H9 (cell line): ENCODE measurements at regions not wholly inside any gene's neighbourhood (a gene's known extent, or its start where the extent isn't known, plus 50 kb on each side); places are given as distances from the start of the nearest gene placed in this dataset.

Experiments used
- DNase-seq: peaks from one replicate; pipeline ENCODE4 v3.0.0-alpha.2; 2017
- H2AFZ ChIP-seq: one replicate; pipeline ENCODE4 v1.6.1; 2013; ENCODE audit warnings: mild to moderate bottlenecking, low read length, control low read depth, moderate library complexity
- H2AK5ac ChIP-seq: 2 replicates; pipeline ENCODE4 v1.6.1; 2013; ENCODE audit warnings: low read length, control low read depth, mixed read lengths; ENCODE audit not compliant: insufficient read length
- H2BK120ac ChIP-seq: one replicate; pipeline ENCODE4 v1.6.1; 2013; ENCODE audit warnings: low read depth, mild to moderate bottlenecking, low read length, control low read depth, inconsistent platforms; ENCODE audit not compliant: poor library complexity, severe bottlenecking
- H2BK12ac ChIP-seq: 2 replicates; pipeline ENCODE4 v1.6.1; 2013; ENCODE audit warnings: low read length, control low read depth, mixed read lengths, low read depth; ENCODE audit not compliant: insufficient read length
- H2BK15ac ChIP-seq: 2 replicates; pipeline ENCODE4 v1.6.1; 2013; ENCODE audit warnings: low read depth, low read length, control low read depth
- H2BK20ac ChIP-seq: one replicate; pipeline ENCODE4 v1.6.1; 2013; ENCODE audit warnings: low read depth, mild to moderate bottlenecking, low read length, control low read depth, inconsistent platforms; ENCODE audit not compliant: poor library complexity, severe bottlenecking
- H2BK5ac ChIP-seq: 2 replicates; pipeline ENCODE4 v1.6.1; 2013; ENCODE audit warnings: low read length, control low read depth, mixed read lengths; ENCODE audit not compliant: insufficient read length
- H3K14ac ChIP-seq: 2 replicates; pipeline ENCODE4 v1.6.1; 2013; ENCODE audit warnings: low read length, control low read depth; ENCODE audit not compliant: insufficient read depth
- H3K18ac ChIP-seq: 2 replicates; pipeline ENCODE4 v1.6.1; 2013; ENCODE audit warnings: low read depth, mild to moderate bottlenecking, mixed read lengths, low read length, control low read depth; ENCODE audit not compliant: insufficient read length
- H3K23ac ChIP-seq: 2 replicates; pipeline ENCODE4 v1.6.1; 2013; ENCODE audit warnings: low read length, control low read depth, mixed read lengths, low read depth; ENCODE audit not compliant: insufficient read length
- H3K23me2 ChIP-seq: 2 replicates; pipeline ENCODE4 v1.6.1; 2013; ENCODE audit warnings: low read depth, mild to moderate bottlenecking, mixed read lengths, low read length, control low read depth; ENCODE audit not compliant: insufficient read length, poor library complexity, severe bottlenecking
- H3K27ac ChIP-seq: 2 replicates; pipeline ENCODE4 v1.5.1; 2013; ENCODE audit warnings: low read length, control low read depth, mixed read lengths, low read depth; ENCODE audit not compliant: insufficient read length
- H3K27me3 ChIP-seq: 2 replicates; pipeline ENCODE4 v1.6.1; 2013; ENCODE audit warnings: low read length, control low read depth, inconsistent platforms; ENCODE audit not compliant: insufficient read depth
- H3K4ac ChIP-seq: 2 replicates; pipeline ENCODE4 v1.6.1; 2013; ENCODE audit warnings: low read depth, mild to moderate bottlenecking, control low read depth, inconsistent platforms, low read length, moderate library complexity
- H3K4me1 ChIP-seq: 2 replicates; pipeline ENCODE4 v1.6.1; 2013; ENCODE audit warnings: low read length, control low read depth, inconsistent platforms; ENCODE audit not compliant: insufficient read depth
- H3K4me2 ChIP-seq: 2 replicates; pipeline ENCODE4 v1.6.1; 2013; ENCODE audit warnings: low read length, control low read depth, mixed read lengths; ENCODE audit not compliant: insufficient read length, insufficient read depth
- H3K56ac ChIP-seq: 2 replicates; pipeline ENCODE4 v1.6.1; 2013; ENCODE audit warnings: low read depth, mild to moderate bottlenecking, mixed read lengths, low read length, control low read depth; ENCODE audit not compliant: insufficient read length
- H3K79me1 ChIP-seq: 2 replicates; pipeline ENCODE4 v1.6.1; 2013; ENCODE audit warnings: low read depth, mild to moderate bottlenecking, moderate library complexity, low read length, control low read depth, inconsistent platforms; ENCODE audit not compliant: insufficient read depth, poor library complexity, severe bottlenecking
- H3K79me2 ChIP-seq: 2 replicates; pipeline ENCODE4 v1.6.1; 2013; ENCODE audit warnings: low read length, control low read depth, inconsistent platforms; ENCODE audit not compliant: insufficient read depth
- H3K9ac ChIP-seq: 2 replicates; pipeline ENCODE4 v1.6.1; 2013; ENCODE audit warnings: low read length, control low read depth, mixed read lengths; ENCODE audit not compliant: insufficient read length; ENCODE audit errors: extremely low read depth
- H3K9me3 ChIP-seq: one replicate; pipeline ENCODE4 v1.6.1; 2013; ENCODE audit warnings: low read depth, low read length, inconsistent platforms; ENCODE audit not compliant: control insufficient read depth
- H3T11ph ChIP-seq: one replicate; pipeline ENCODE4 v1.6.1; 2013; ENCODE audit warnings: mild to moderate bottlenecking, low read length, control low read depth, inconsistent platforms
- H4K20me1 ChIP-seq: one replicate; pipeline ENCODE4 v1.6.1; 2013; ENCODE audit not compliant: control insufficient read depth, insufficient read length, insufficient read depth
- H4K5ac ChIP-seq: 2 replicates; pipeline ENCODE4 v1.6.1; 2013; ENCODE audit warnings: low read depth, mild to moderate bottlenecking, mixed read lengths, low read length, control low read depth; ENCODE audit not compliant: insufficient read length
- H4K8ac ChIP-seq: replicated peaks from 2 replicates; pipeline ENCODE4 v1.6.1; 2013; ENCODE audit warnings: low read length, control low read depth, mixed read lengths, low read depth; ENCODE audit not compliant: insufficient read length
- H4K91ac ChIP-seq: 2 replicates; pipeline ENCODE4 v1.6.1; 2013; ENCODE audit warnings: low read depth, mild to moderate bottlenecking, moderate library complexity, mixed read lengths, low read length, control low read depth; ENCODE audit not compliant: insufficient read length
- H3K27ac Mint-ChIP-seq, 3 experiments: 2 replicates in 2 of 3; 3 replicates in 1 of 3; pipeline ENCODE4 v1.8.0; 2020 to 2021; ENCODE audit warnings: mixed read lengths in 3 of 3, mild to moderate bottlenecking in 1 of 3, moderate library complexity in 1 of 3
- H3K27me3 Mint-ChIP-seq: 2 replicates; pipeline ENCODE4 v1.8.0; 2021; ENCODE audit warnings: low read depth, mild to moderate bottlenecking, moderate library complexity, mixed read lengths
- H3K36me3 Mint-ChIP-seq, 3 experiments: 2 replicates in 2 of 3; 3 replicates in 1 of 3; pipeline ENCODE4 v1.8.0; 2020 to 2021; ENCODE audit warnings: low read depth in 3 of 3, mixed read lengths in 3 of 3; ENCODE audit not compliant: insufficient read depth in 1 of 3
- H3K4me1 Mint-ChIP-seq, 2 experiments: 2 replicates each; pipeline ENCODE4 v1.8.0; 2020; ENCODE audit warnings: mixed read lengths in 2 of 2
- H3K4me3 Mint-ChIP-seq, 2 experiments: 2 replicates in 1 of 2; 3 replicates in 1 of 2; pipeline ENCODE4 v1.8.0; 2020 to 2021; ENCODE audit warnings: mild to moderate bottlenecking in 2 of 2, mixed read lengths in 2 of 2, moderate library complexity in 1 of 2
- H3K9me3 Mint-ChIP-seq, 2 experiments: 2 replicates in 1 of 2; 3 replicates in 1 of 2; pipeline ENCODE4 v1.8.0; 2020; ENCODE audit warnings: mild to moderate bottlenecking in 2 of 2, mixed read lengths in 2 of 2, moderate library complexity in 1 of 2
- WGBS: extraction: QIAGEN DNeasy Blood & Tissue Kit; methylation state at CpG from one replicate; pipeline ENCODE4 v1.1.7; 2013; ENCODE audit warnings: missing lambda C conversion rate, low lambda C conversion rate, mixed read lengths; ENCODE audit not compliant: insufficient read length; ENCODE audit errors: extremely low coverage; 5-methylcytosine and 5-hydroxymethylcytosine counted together
- TF ChIP-seq, protein P1 (sequence below): fragments of 200-600 bp; sonication (generic); conservative IDR thresholded peaks from 3 replicates; pipeline ENCODE4 v1.8.0; 2021; ENCODE audit warnings: antibody characterized with exemption, mild to moderate bottlenecking

DNA sequence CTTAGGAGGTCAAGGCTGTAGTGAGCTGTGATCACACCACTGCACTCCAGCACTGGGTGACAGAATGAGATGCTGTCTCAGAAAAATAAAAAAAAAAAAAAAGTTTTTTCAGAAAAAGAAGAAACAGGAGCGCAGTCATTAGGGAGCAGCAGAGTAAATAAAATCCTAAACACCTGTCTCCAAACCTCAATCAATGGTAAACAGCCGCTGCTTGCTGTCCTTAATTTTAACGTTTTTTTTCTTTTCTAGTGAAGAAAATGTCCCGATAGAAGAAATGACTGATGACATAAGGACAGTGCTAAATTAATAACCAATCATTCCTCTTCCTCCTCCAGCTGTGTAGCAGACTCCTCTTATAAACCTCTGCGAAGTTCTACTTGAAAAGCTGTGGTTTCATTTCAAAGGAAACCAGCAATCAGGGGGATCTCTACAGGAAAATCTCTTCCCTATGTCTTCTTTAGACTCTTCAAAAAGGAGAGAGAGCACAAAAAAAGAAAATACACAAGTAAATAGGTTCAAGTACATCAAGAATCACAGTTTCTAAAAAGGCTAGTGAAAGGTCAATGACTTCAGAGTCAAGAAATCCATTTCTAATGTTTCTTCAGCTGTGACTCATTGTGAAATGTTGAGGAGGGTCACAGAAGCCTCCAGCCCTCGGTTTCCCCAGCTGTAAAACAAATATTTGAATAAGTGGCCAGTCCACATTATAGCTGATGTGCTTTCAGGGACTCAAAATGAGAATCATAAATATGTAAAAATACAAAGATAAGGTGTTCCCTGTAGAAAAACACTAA, 127.6 kb downstream of the TMCO5A start:
- no peak overlapping the region for H3K27ac Mint-ChIP-seq
- no peak overlapping the region for H3K9ac ChIP-seq
- H3K4me2 ChIP-seq, result no peak overlapping the region

More for the DNA sequence above, 127.6 kb downstream of the TMCO5A start:
- no peaks in the 10 kb centered on the region; a peak in 1 of 5 replicates for H3K9me3 Mint-ChIP-seq
- H4K20me1 ChIP-seq, result no peaks in the 10 kb centered on the region
- no peak overlapping the region for H2BK20ac ChIP-seq
- no peak overlapping the region for H4K5ac ChIP-seq
- H3K79me1 ChIP-seq, result no peaks in the 10 kb centered on the region
- H3K18ac ChIP-seq, result no peak overlapping the region
- no peaks in the 10 kb centered on the region for H3K27me3 ChIP-seq
- peaks cover 40 to 55% of the 10 kb centered on the region in 2 experiments for H3K4me1 Mint-ChIP-seq
- H3K14ac ChIP-seq, result no peak overlapping the region
- H2BK15ac ChIP-seq, result no peak overlapping the region
- no peak overlapping the region for H3K27ac ChIP-seq
- H2BK120ac ChIP-seq, result no peak overlapping the region
- DNase-seq, result no peak
- H3T11ph ChIP-seq, result no peak overlapping the region
- H3K23me2 ChIP-seq, result no peaks in the 10 kb centered on the region
- no peak overlapping the region for H2AK5ac ChIP-seq
- TF ChIP-seq, protein P1, sequence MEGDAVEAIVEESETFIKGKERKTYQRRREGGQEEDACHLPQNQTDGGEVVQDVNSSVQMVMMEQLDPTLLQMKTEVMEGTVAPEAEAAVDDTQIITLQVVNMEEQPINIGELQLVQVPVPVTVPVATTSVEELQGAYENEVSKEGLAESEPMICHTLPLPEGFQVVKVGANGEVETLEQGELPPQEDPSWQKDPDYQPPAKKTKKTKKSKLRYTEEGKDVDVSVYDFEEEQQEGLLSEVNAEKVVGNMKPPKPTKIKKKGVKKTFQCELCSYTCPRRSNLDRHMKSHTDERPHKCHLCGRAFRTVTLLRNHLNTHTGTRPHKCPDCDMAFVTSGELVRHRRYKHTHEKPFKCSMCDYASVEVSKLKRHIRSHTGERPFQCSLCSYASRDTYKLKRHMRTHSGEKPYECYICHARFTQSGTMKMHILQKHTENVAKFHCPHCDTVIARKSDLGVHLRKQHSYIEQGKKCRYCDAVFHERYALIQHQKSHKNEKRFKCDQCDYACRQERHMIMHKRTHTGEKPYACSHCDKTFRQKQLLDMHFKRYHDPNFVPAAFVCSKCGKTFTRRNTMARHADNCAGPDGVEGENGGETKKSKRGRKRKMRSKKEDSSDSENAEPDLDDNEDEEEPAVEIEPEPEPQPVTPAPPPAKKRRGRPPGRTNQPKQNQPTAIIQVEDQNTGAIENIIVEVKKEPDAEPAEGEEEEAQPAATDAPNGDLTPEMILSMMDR, result no peak
- peaks cover 1% of the 10 kb centered on the region for H3K27me3 Mint-ChIP-seq
- WGBS, result no CpG with 5 or more reads among the region's 6 CpGs
- H3K4me1 ChIP-seq, result peaks cover 6% of the 10 kb centered on the region; the same call in 1 of the 2 replicates
- H2AFZ ChIP-seq, result no peak overlapping the region
- no peak overlapping the region for H3K56ac ChIP-seq
- H4K91ac ChIP-seq, result no peak overlapping the region
- no peaks in the 10 kb centered on the region for H3K36me3 Mint-ChIP-seq
- no peak overlapping the region for H3K23ac ChIP-seq
- H4K8ac ChIP-seq, result no peak overlapping the region
- no peaks in the 10 kb centered on the region for H3K9me3 ChIP-seq
- H3K4ac ChIP-seq, result no peak overlapping the region
- H2BK12ac ChIP-seq, result no peak overlapping the region
- H2BK5ac ChIP-seq, result no peak overlapping the region
- H3K4me3 Mint-ChIP-seq, result no peak overlapping the region
- H3K79me2 ChIP-seq, result no peaks in the 10 kb centered on the region
